Erythroblast (primary cell): ENCODE measurements at regions not wholly inside any gene's neighbourhood (a gene's known extent, or its start where the extent isn't known, plus 50 kb on each side); places are given as distances from the start of the nearest gene placed in this dataset.

Source experiments
- GATA1 ChIP-seq: IDR thresholded peaks from 2 replicates; pipeline ENCODE4 v1.6.1; 2011; ENCODE audit warnings: low read depth, mild to moderate bottlenecking, control low read depth, low read length, moderate library complexity
- POLR2A ChIP-seq: IDR thresholded peaks from 2 replicates; pipeline ENCODE4 v1.6.1; 2011; ENCODE audit warnings: mild to moderate bottlenecking, low read length

GRCh38 chr6:166010136-166010960 is 157.3 kb downstream of the TBXT start:
- TF ChIP-seq POLR2A (no peak), GATA1 (no peak)
